Esophagus squamous epithelium (tissue), 4 donors: ENCODE measurements at regions not wholly inside any gene's neighbourhood (a gene's known extent, or its start where the extent isn't known, plus 50 kb on each side); places are given as distances from the start of the nearest gene placed in this dataset.

ENCODE experiments used
- POLR2A ChIP-seq, 4 donors: fragments of 450-650 bp; IDR thresholded peaks; one replicate each; pipeline ENCODE4 v1.6.1; 2017; ENCODE audit warnings: antibody characterized with exemption in 4 of 4, mild to moderate bottlenecking in 4 of 4, moderate library complexity in 3 of 4
- TF ChIP-seq, protein P1 (sequence below), 6 experiments: fragments of 450-650 bp in 4 of 6; fragments of 200-600 bp in 2 of 6; sonication (generic) in 2 of 6; IDR thresholded peaks; one replicate each; pipeline ENCODE4 v1.5.1; 2016 to 2019; ENCODE audit warnings: antibody characterized with exemption in 6 of 6, mild to moderate bottlenecking in 4 of 6, moderate library complexity in 4 of 6

DNA sequence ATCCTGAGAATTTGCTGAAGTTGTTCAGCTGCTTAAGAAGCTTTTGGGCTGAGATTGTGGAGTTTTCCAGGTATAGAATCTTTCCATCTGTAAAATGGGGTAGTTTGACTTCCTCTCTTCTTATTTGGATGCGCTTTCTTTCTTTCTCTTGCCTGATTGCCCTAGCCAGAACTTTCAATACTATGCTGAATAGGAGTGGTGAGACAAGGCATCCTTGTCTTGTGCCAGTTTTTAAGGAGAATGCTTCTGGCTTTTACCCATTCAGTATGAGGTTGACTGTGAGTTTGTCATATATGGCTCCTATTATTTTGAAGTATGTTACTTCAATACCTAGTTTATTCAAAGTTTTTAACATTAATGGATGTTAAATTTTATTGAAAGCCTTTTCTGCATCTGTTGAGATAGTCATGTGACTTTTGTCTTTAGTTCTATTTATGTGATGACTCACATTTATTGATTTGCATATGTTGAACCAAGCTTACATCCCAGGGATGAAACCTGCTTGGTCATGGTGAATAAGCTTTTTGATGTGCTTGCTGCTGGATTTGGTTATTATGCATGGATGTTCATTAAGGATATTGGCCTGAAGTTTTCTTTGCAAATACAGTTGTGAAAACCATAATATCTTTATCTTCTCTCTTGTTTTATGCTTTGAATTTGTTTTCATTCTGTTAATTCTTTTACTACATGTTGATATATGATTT, 573.8 kb upstream of the NDST4 start:
- TF ChIP-seq, protein P1, sequence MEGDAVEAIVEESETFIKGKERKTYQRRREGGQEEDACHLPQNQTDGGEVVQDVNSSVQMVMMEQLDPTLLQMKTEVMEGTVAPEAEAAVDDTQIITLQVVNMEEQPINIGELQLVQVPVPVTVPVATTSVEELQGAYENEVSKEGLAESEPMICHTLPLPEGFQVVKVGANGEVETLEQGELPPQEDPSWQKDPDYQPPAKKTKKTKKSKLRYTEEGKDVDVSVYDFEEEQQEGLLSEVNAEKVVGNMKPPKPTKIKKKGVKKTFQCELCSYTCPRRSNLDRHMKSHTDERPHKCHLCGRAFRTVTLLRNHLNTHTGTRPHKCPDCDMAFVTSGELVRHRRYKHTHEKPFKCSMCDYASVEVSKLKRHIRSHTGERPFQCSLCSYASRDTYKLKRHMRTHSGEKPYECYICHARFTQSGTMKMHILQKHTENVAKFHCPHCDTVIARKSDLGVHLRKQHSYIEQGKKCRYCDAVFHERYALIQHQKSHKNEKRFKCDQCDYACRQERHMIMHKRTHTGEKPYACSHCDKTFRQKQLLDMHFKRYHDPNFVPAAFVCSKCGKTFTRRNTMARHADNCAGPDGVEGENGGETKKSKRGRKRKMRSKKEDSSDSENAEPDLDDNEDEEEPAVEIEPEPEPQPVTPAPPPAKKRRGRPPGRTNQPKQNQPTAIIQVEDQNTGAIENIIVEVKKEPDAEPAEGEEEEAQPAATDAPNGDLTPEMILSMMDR (IDR thresholded peaks at IDR 0.05), result no peak
- no peak for TF ChIP-seq POLR2A (IDR thresholded peaks at IDR 0.05)
